Astrocyte of the cerebellum (primary cell): ENCODE measurements at regions not wholly inside any gene's neighbourhood (a gene's known extent, or its start where the extent isn't known, plus 50 kb on each side); places are given as distances from the start of the nearest gene placed in this dataset.
"Not testable (repeated sequence)": the region's sequence is repeated elsewhere in the genome, so short reads cannot be mapped to it uniquely, and the experiment has no call there.

Experiments
- DNase-seq: peaks from one replicate; pipeline ENCODE4 v3.0.0-alpha.2; 2011; ENCODE audit warnings: low read depth
- H3K4me3 ChIP-seq: 2 replicates; pipeline ENCODE4 v1.5.1; 2011; ENCODE audit warnings: mild to moderate bottlenecking, low read depth, low read length, moderate library complexity
- in situ Hi-C: cut with HindIII; loops from 2 replicates; pipeline ENCODE4 v1.10.0; 2017; ENCODE audit warnings: low sequenced_read_pairs
- TF ChIP-seq, protein P1 (sequence below): IDR thresholded peaks from 2 replicates; pipeline ENCODE4 v1.5.1; 2012; ENCODE audit warnings: low read length, low read depth, moderate library complexity, mild to moderate bottlenecking; ENCODE audit errors: missing control alignments

DNA sequence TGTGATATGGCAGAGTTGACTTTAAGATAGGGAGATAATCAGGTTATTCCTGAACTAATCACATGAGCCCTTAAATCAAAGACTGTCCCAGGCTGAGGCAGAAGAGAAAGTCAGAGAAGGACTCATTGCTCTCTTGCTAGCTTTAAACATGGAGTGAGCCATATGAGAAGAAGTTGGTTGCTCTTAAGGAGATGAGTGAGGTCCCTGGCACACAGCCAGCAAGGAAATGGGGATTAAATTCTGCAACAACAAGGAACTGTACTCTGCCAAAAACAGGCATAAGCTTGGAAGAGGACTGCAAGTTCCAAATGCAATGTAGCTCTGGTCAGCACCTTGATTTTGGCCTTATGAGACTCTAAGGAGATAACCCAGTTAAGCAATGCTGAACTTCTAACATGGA, 457.0 kb downstream of the PLOD2 start:
- DNase-seq: no peak
- TF ChIP-seq, protein P1, sequence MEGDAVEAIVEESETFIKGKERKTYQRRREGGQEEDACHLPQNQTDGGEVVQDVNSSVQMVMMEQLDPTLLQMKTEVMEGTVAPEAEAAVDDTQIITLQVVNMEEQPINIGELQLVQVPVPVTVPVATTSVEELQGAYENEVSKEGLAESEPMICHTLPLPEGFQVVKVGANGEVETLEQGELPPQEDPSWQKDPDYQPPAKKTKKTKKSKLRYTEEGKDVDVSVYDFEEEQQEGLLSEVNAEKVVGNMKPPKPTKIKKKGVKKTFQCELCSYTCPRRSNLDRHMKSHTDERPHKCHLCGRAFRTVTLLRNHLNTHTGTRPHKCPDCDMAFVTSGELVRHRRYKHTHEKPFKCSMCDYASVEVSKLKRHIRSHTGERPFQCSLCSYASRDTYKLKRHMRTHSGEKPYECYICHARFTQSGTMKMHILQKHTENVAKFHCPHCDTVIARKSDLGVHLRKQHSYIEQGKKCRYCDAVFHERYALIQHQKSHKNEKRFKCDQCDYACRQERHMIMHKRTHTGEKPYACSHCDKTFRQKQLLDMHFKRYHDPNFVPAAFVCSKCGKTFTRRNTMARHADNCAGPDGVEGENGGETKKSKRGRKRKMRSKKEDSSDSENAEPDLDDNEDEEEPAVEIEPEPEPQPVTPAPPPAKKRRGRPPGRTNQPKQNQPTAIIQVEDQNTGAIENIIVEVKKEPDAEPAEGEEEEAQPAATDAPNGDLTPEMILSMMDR: no peak
- in situ Hi-C loops: no loop called here
- H3K4me3 ChIP-seq: no peak overlapping the region

DNA sequence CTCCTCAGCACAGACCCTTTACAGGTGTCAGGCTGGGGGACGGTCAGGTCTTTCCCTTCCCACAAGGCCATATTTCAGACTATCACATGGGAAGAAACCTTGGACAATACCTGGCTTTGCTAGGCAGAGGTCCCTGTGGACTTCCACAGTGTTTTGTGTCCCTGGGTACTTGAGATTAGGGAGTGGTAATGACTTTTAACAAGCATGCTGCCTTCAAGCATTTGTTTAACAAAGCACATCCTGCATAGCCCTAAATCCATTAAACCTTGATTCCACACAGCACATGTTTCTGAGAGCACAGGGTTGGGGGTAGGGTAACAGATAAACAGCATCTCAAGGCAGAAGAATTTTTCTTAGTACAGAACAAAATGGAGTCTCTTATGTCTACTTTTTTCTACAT, 451.2 kb downstream of the PLOD2 start:
- in situ Hi-C loops, DNase-seq, H3K4me3 ChIP-seq: not testable (repeated sequence)

DNA sequence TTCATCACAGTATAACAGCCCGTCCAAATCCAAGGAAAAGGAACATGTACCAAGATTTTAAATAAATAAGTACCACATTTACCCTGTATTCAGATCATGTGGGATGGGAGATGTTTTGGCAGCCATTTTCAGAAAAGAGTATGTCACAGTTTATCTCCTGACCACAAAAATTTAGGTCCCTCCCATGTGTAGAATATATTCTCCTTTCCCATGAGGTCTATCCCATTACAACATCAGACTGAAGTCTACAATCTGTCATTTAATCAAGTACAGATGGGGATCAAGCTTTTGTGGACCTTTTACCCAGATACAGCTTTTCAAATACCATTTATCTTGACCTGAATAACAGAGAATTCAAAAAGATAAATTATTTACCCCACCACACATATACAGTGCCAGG, 444.5 kb downstream of the PLOD2 start:
- H3K4me3 ChIP-seq: no peak overlapping the region
- in situ Hi-C loops: no loop called here
- DNase-seq: no peak
- TF ChIP-seq, protein P1: no peak

DNA sequence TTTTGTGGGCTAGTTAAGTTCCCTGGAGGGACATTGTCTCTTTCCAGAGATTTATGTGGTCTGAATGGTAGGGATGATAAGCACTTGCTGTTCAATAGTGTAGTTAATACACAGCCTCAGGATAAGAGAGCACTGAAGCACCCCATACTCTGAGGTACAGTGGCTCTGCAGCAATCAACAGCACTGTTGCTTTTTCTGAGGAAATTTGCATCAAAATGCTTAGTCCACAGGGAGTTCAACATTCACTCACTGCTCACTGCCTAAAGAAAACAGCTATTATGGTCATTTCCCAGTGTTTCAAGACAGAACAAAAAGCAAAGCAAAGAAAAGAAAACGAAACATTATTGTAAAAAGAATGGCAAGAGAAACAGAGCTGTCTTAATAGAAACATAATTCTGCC, 441.9 kb downstream of the PLOD2 start:
- DNase-seq: no peak
- H3K4me3 ChIP-seq: no peak overlapping the region
- in situ Hi-C loops: no loop called here
- TF ChIP-seq, protein P1: no peak

DNA sequence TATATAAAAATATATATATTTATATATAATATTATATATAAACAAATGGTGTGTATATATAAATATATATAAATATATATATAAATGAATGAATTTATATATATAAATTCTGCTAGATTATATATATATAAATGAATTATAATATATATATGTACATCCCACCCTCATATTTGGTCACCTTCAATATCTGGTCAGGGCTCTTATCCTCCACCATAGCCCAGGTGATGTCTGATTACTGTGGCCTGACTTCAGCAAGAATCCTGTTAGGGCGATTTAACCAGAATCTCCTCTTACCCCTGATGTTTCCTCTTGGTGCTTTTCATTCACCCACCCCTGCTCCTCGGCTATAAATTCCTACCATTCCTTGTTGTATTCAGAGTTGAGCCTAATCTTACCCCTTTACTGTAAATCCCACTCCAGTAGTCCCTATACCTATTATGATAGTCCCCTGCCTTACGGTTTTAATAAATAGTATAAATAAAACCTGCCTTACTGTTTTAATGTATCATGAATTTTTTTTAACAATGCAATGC, 439.6 kb downstream of the PLOD2 start:
- TF ChIP-seq, protein P1: no peak
- no peak for DNase-seq
- H3K4me3 ChIP-seq: no peak overlapping the region
- in situ Hi-C loops: no loop called here

DNA sequence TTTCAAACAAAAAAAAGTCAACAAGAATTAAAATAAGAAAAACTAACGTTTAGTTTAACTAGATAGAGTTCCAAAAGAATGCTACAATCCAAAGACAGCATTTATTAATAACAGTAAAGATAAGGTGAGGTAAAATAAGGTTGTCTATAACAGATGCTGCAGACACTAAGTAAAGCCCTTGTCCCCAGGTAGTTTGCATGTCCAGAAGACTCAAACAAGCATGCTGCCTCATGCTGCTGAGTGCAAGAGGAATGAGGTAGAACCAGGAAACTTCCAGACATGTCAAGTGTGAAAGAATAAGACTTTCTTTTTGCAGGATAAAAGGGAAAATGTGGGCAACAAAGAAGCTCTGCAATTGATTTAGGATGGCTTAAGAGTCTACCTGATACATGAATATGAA, 439.2 kb downstream of the PLOD2 start:
- TF ChIP-seq, protein P1: no peak
- DNase-seq: no peak
- no peak overlapping the region for H3K4me3 ChIP-seq
- in situ Hi-C loops: no loop called here

DNA sequence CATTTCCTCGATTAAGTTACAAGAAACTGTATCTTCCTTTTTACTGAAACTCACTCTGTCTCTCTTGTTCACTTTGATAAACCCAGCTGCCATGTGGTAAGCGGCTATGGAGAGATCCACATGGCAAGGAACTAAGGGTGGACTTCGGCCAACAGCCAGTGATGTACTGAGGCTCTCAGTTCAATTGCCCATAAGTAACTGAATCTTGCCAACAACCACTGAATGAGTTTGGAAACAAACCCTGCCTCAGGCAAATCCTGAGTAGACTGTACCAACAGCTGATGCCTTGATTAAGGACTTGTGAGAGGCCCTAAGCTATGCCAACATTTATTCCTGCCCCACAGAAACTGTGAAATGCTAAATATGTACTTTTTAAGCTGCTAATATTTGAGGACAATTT, 433.5 kb downstream of the PLOD2 start:
- no peak overlapping the region for H3K4me3 ChIP-seq
- TF ChIP-seq, protein P1: no peak
- DNase-seq: no peak
- in situ Hi-C loops: no loop called here
